Retinal pigment epithelial cell (primary cell): ENCODE measurements at regions not wholly inside any gene's neighbourhood (a gene's known extent, or its start where the extent isn't known, plus 50 kb on each side); places are given as distances from the start of the nearest gene placed in this dataset.
A peak's percentile ranks its signal among the peaks of the same experiment; 100 is the strongest.

ENCODE experiments used
- DNase-seq: peaks from one replicate; pipeline ENCODE4 v3.0.0-alpha.2; 2010; ENCODE audit warnings: low read depth
- H3K4me3 ChIP-seq: 2 replicates; pipeline ENCODE4 v1.5.1; 2011; ENCODE audit warnings: mild to moderate bottlenecking, low read length, control low read depth, moderate library complexity
- TF ChIP-seq, protein P1 (sequence below): conservative IDR thresholded peaks from 2 replicates; pipeline ENCODE4 v1.5.1; 2011; ENCODE audit warnings: low read depth, low read length, control low read depth, inconsistent platforms

DNA sequence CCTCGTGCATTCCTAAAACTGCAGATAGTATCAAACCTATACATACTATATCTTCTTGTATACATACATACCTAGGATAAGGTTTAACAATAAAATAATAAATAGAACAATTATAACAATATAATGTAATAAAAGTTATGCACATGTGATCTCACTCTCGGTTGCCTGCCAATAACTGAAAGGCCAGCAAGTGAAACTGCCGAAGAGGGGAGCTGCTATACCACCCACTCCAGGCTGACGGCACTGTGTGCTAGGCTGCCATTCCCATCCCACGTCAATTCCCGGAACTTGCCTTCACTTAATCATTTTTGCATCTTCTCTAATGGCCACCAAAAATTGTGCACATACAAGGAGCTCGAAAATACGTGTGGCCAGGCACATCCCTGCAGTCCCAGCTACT, 451.1 kb upstream of the FAT1 start:
- no peak for DNase-seq
- no peak overlapping the region for H3K4me3 ChIP-seq
- TF ChIP-seq, protein P1, sequence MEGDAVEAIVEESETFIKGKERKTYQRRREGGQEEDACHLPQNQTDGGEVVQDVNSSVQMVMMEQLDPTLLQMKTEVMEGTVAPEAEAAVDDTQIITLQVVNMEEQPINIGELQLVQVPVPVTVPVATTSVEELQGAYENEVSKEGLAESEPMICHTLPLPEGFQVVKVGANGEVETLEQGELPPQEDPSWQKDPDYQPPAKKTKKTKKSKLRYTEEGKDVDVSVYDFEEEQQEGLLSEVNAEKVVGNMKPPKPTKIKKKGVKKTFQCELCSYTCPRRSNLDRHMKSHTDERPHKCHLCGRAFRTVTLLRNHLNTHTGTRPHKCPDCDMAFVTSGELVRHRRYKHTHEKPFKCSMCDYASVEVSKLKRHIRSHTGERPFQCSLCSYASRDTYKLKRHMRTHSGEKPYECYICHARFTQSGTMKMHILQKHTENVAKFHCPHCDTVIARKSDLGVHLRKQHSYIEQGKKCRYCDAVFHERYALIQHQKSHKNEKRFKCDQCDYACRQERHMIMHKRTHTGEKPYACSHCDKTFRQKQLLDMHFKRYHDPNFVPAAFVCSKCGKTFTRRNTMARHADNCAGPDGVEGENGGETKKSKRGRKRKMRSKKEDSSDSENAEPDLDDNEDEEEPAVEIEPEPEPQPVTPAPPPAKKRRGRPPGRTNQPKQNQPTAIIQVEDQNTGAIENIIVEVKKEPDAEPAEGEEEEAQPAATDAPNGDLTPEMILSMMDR = no peak

DNA sequence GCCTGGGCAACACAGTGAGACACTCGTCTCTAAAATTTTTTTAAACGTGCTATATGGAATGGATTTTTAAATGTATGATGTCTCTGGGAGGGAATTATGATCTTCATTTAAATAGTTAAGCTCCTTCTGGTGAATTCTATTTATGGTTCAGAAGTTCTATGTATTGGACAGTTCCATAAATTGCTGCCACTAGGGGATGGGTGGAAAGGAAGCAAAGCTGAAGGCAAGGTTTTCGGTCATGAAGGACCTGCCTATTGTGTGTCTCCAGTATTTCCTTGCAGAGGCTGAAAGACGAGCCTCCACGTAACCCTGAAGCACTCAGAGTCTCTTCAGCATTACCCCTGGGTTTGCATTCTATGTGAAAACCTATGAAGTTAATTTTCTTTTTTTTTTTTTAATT, 451.5 kb upstream of the FAT1 start:
- H3K4me3 ChIP-seq = no peak overlapping the region
- TF ChIP-seq, protein P1 = peak; percentile 15

DNA sequence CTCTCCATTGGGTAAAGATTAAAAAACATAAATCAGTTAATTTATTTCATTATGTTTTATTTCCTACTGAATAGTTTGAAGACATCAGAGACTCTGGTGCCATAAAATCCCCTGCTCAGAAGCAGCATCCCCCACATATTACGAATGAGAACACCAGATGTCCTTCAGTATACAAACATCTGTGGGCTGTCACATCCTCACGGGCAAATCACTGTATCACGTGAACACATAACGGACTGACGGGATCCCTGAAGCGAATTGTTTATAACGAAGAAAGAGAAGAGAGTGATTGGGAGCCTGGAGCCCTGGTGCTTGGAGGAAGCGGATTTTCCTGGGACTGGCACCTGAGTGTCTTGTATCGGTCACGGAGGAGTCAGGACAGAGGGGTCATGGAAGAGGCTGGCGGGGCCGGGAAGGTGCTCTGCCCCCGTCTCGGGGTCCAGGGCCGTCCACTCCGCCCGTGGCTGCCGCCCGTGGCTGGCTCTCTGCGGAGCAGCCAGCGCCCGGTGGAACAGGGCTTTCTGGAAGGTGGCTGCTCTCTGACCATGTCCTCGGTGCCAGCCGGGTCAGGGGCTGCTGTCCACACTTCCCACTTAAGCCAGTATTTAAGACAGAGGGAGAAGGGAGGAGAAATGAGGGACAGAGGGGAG, 452.7 kb upstream of the FAT1 start:
- TF ChIP-seq, protein P1 = no peak
- DNase-seq = no peak
- no peak overlapping the region for H3K4me3 ChIP-seq

More for the DNA sequence above, 451.5 kb upstream of the FAT1 start:
- no peak for DNase-seq

DNA sequence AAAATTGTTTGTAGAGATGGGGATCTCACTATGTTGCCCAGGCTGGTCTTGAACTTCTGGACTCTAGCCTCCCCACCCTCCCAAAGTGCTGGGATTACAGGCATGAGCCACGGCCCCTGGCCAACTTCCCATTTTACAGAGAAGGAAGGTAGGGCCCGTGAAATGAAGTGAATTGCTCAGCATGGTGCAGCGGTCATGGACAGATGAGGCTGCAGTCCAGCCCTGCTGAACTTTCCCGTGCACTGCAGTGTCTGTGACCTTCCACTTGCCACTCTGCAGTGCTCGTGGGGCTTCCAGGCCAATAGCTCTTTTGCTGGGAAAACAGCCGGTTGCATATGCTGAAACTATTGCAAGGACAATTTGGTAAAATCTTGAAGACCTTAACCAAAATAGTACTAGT, 454.4 kb upstream of the FAT1 start:
- no peak overlapping the region for H3K4me3 ChIP-seq
- TF ChIP-seq, protein P1 = no peak
- DNase-seq = no peak

DNA sequence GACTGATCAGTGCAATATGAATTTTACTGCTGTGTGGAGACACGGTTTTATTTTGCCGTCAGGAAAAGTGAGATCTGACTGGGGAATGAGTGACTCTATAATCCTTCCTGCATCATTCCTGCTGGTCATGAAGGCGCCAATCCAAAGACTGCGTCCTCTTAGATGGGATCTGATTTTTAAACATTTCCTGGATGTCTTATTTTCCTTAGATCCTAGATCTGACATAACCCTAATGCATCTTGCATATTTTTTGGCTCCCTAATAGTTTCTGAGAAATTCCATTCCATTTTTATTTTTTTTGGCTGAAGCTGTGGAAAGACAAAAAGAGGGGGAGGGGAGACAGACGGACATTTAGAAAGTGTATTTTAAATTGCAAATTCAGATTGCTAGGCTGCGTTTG, 454.9 kb upstream of the FAT1 start:
- TF ChIP-seq, protein P1 = no peak
- no peak overlapping the region for H3K4me3 ChIP-seq
- no peak for DNase-seq

DNA sequence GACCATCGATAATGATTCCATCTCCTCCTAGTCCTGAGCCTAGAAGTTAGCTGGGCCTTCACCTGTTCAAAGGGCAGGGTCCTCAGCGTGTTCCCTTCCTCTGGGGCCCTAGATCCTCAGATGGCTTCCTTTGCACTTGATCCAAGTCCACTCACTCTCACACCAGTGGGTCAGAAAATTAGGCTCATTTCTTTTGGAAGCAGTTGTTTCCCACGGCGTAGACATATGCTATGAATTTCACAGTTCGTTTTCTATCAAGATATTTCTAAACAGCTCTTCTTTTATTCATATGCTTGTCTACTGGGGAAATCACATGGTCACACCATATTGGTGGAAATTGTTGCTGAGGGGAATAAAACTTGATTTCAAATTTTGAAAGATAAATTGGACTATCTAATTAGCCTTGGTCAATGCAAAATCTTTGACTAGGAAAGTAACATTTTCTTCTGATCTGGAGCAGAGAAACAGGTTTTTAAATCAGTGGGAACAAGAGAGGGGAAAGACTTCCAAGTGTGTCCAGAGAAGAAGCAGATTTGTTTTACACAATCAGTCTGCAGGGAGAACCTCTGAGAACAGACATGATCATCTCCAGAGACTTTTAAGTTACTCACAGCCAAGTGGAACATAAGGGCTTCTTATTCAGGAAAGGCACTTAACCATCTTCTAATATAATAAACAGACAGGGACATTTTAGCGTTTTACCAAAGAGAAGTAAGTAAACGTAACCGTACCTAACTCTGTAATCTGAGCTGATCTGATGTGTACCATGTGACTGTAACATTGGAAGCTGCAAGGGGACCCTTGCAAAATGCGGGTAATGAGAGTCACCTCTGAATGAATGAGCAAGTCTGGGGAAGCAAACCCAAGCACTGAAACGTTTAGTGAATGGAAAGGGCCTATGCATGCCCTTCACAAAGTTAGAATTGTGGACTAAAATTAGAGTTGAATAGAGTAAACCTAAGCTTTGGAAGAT, 455.7 kb upstream of the FAT1 start:
- TF ChIP-seq, protein P1 = no peak

More for the DNA sequence above, 455.7 kb upstream of the FAT1 start:
- no peak overlapping the region for H3K4me3 ChIP-seq
- no peak for DNase-seq
